HCT116 (cell line): ENCODE measurements at regions not wholly inside any gene's neighbourhood (a gene's known extent, or its start where the extent isn't known, plus 50 kb on each side); places are given as distances from the start of the nearest gene placed in this dataset.

Experiments
- ATAC-seq: fragments of 200-7000 bp; cut with Tn5 transposase; 2 replicates; pipeline ENCODE4 v1.9.1; 2020; ENCODE audit warnings: mild to moderate bottlenecking, moderate library complexity
- BruUV-seq: library from RNA; stranded (reverse); fragments of 400-500 nt; replicated peaks from 2 replicates; lab custom pipeline; 2021; lab: Mats Ljungman, UMichigan
- CTCF ChIA-PET: fragments of 300-600 bp; sonication (Branson Sonifier 250); formaldehyde crosslinking; loops from one replicate; lab custom pipeline; 2021; ENCODE audit warnings: antibody characterized with exemption; lab: Charles Lee
- POLR2A ChIA-PET: fragments of 300-600, 350-600 bp; sonication (Branson Sonifier 250); formaldehyde crosslinking; loops from one replicate; lab custom pipeline; 2021; ENCODE audit warnings: antibody characterized with exemption; lab: Charles Lee
- RAD21 ChIA-PET, 2 experiments: fragments of 300-600 bp; sonication (Branson Sonifier 250); formaldehyde crosslinking; loops; one replicate each; lab custom pipeline; 2023; ENCODE audit warnings: low total read pairs in 2 of 2; ENCODE audit not compliant: uncharacterized antibody in 2 of 2, unreplicated experiment in 2 of 2, low non-redundant PET in 1 of 2; lab: Charles Lee
- DNase-seq: peaks from one replicate; pipeline ENCODE4 v3.0.0-alpha.2; 2010; ENCODE audit warnings: low read depth, low spot score
- H2AFZ ChIP-seq: fragments of 200-600 bp; shearing (Covaris generic), sonication (generic); 2 replicates; pipeline ENCODE4 v1.6.1; 2017; ENCODE audit warnings: low read depth, mixed run types, mixed read lengths, antibody characterized with exemption, low read length; ENCODE audit not compliant: poor library complexity, severe bottlenecking
- H3K27ac ChIP-seq: 2 replicates; pipeline ENCODE4 v1.5.1; 2012; ENCODE audit warnings: low read depth, low read length
- H3K27me3 ChIP-seq: fragments of 200-600 bp; sonication (generic); 2 replicates; pipeline ENCODE4 v1.6.1; 2016; ENCODE audit warnings: mixed run types, low read length, mixed read lengths; ENCODE audit not compliant: insufficient read depth
- H3K36me3 ChIP-seq, 2 experiments: fragments of 200-500 bp in 1 of 2; fragments of 200-600 bp in 1 of 2; sonication (Bioruptor generic) in 1 of 2; sonication (generic) in 1 of 2; 2 replicates each; pipeline versions ENCODE4 v1.5.1 to v1.6.1; 2014 to 2016; ENCODE audit warnings: low read length in 2 of 2, inconsistent platforms in 1 of 2, mixed read lengths in 1 of 2, mixed run types in 1 of 2; ENCODE audit not compliant: insufficient read depth in 2 of 2, control insufficient read depth in 1 of 2
- H3K4me1 ChIP-seq, 2 experiments: fragments of 200-600 bp in 1 of 2; sonication (generic) in 1 of 2; 2 replicates each; pipeline versions ENCODE4 v1.5.1 to v1.6.1; 2012 to 2017; ENCODE audit warnings: low read length in 2 of 2, inconsistent platforms in 1 of 2, mild to moderate bottlenecking in 1 of 2, mixed read lengths in 1 of 2, mixed run types in 1 of 2, moderate library complexity in 1 of 2; ENCODE audit not compliant: insufficient read depth in 2 of 2, control insufficient read depth in 1 of 2
- H3K4me2 ChIP-seq: fragments of 200-600 bp; sonication (generic); 2 replicates; pipeline ENCODE4 v1.6.1; 2017; ENCODE audit warnings: mixed run types, low read length, mixed read lengths
- H3K4me3 ChIP-seq, 2 experiments: fragments of 200-600 bp in 1 of 2; sonication (generic) in 1 of 2; replicated peaks in 1 of 2; 2 replicates each; pipeline ENCODE4 v1.5.1; 2011 to 2016; ENCODE audit warnings: low read length in 2 of 2, control low read depth in 1 of 2, low read depth in 1 of 2, mild to moderate bottlenecking in 1 of 2, mixed read lengths in 1 of 2, mixed run types in 1 of 2
- H3K79me2 ChIP-seq: fragments of 200-600 bp; sonication (generic); 2 replicates; pipeline ENCODE4 v1.6.1; 2017; ENCODE audit warnings: mild to moderate bottlenecking, mixed run types, low read length, moderate library complexity, mixed read lengths; ENCODE audit not compliant: insufficient read depth
- H3K9ac ChIP-seq: fragments of 200-600 bp; sonication (generic); 2 replicates; pipeline ENCODE4 v1.6.1; 2016; ENCODE audit warnings: low read length, mixed read lengths
- H3K9me2 ChIP-seq: fragments of 200-600 bp; sonication (generic), shearing (Covaris generic); 2 replicates; pipeline ENCODE4 v1.6.1; 2017; ENCODE audit warnings: mixed run types, mild to moderate bottlenecking, moderate library complexity; ENCODE audit not compliant: insufficient read depth
- H3K9me3 ChIP-seq, 2 experiments: fragments of 200-500 bp in 1 of 2; fragments of 200-600 bp in 1 of 2; sonication (Bioruptor generic) in 1 of 2; sonication (generic) in 1 of 2; 2 replicates each; pipeline ENCODE4 v1.6.1; 2014 to 2017; ENCODE audit warnings: low read length in 2 of 2, mixed read lengths in 2 of 2, inconsistent platforms in 1 of 2, low read depth in 1 of 2, mild to moderate bottlenecking in 1 of 2, mixed run types in 1 of 2, moderate library complexity in 1 of 2; ENCODE audit not compliant: control insufficient read depth in 1 of 2, insufficient read depth in 1 of 2
- H4K20me1 ChIP-seq: fragments of 200-600 bp; sonication (generic), shearing (Covaris generic); 2 replicates; pipeline ENCODE4 v1.6.1; 2017; ENCODE audit warnings: mixed run types, mild to moderate bottlenecking, moderate library complexity; ENCODE audit not compliant: insufficient read depth
- CBX3 ChIP-seq: IDR thresholded peaks from 2 replicates; pipeline ENCODE4 v1.6.1; 2012; ENCODE audit warnings: low read depth
- CEBPB ChIP-seq: IDR thresholded peaks from 2 replicates; pipeline ENCODE4 v1.6.1; 2012; ENCODE audit warnings: low read depth
- EGR1 ChIP-seq: IDR thresholded peaks from 2 replicates; pipeline ENCODE4 v1.6.1; 2012; ENCODE audit warnings: low read depth
- ELF1 ChIP-seq: IDR thresholded peaks from 2 replicates; pipeline ENCODE4 v1.6.1; 2012; ENCODE audit warnings: low read depth, borderline replicate concordance
- EZH2 ChIP-seq: fragments of 200-600 bp; sonication (generic); IDR thresholded peaks from 2 replicates; pipeline ENCODE4 v1.6.1; 2017; ENCODE audit warnings: antibody characterized with exemption, mixed run types
- EZH2phosphoT487 ChIP-seq: fragments of 200-600 bp; IDR thresholded peaks from 2 replicates; pipeline ENCODE4 v1.6.1; 2018; ENCODE audit warnings: antibody characterized with exemption, borderline replicate concordance
- JUND ChIP-seq: IDR thresholded peaks from 2 replicates; pipeline ENCODE4 v1.6.1; 2012
- MAX ChIP-seq: IDR thresholded peaks from 2 replicates; pipeline ENCODE4 v1.6.1; 2012
- RAD21 ChIP-seq: IDR thresholded peaks from 2 replicates; pipeline ENCODE4 v1.6.1; 2012; ENCODE audit warnings: low read depth, mild to moderate bottlenecking
- REST ChIP-seq: IDR thresholded peaks from 2 replicates; pipeline ENCODE4 v1.6.1; 2012; ENCODE audit warnings: low read depth
- SIN3A ChIP-seq: IDR thresholded peaks from 2 replicates; pipeline ENCODE4 v1.6.1; 2012; ENCODE audit warnings: low read depth
- SP1 ChIP-seq: IDR thresholded peaks from 2 replicates; pipeline ENCODE4 v1.6.1; 2012; ENCODE audit warnings: low read depth
- SRF ChIP-seq: IDR thresholded peaks from 2 replicates; pipeline ENCODE4 v1.6.1; 2012; ENCODE audit warnings: low read depth
- ZBTB33 ChIP-seq: IDR thresholded peaks from 2 replicates; pipeline ENCODE4 v1.6.1; 2011; ENCODE audit warnings: mild to moderate bottlenecking, low read length, moderate library complexity; ENCODE audit not compliant: insufficient replicate concordance; ENCODE audit errors: extremely low read depth
- intact Hi-C: fragments of 100-400 bp; cut with micrococcal nuclease; formaldehyde crosslinking; loops from 2 replicates; pipeline ENCODE4 v1.10.0; 2022
- TF ChIP-seq, protein P1 (sequence below): IDR thresholded peaks from 2 replicates; pipeline ENCODE4 v1.6.1; 2012

- no peak overlapping the region for H2AFZ ChIP-seq
- no peaks in the 10 kb centered on the region for H3K79me2 ChIP-seq
- ChIA-PET RAD21 (no interaction called here), CTCF (no interaction called here), POLR2A (interaction anchor here (0.7 kb wide), 1 partner anchor 763 kb away, joined by 5 read pairs; no protein-coding TSS in a partner anchor)
- no peaks in the 10 kb centered on the region for H3K36me3 ChIP-seq
- H3K27me3 ChIP-seq = no peaks in the 10 kb centered on the region
- no peaks in the 10 kb centered on the region for H4K20me1 ChIP-seq
- TF ChIP-seq REST (no peak), EGR1 (no peak), SP1 (no peak), ELF1 (no peak), CBX3 (no peak), RAD21 (no peak), EZH2phosphoT487 (no peak), ZBTB33 (no peak), CEBPB (no peak), SIN3A (no peak), MAX (no peak), EZH2 (no peak), SRF (no peak), JUND (no peak)
- TF ChIP-seq, protein P1, sequence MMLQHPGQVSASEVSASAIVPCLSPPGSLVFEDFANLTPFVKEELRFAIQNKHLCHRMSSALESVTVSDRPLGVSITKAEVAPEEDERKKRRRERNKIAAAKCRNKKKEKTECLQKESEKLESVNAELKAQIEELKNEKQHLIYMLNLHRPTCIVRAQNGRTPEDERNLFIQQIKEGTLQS = no peak
- H3K27ac ChIP-seq = no peak overlapping the region
- no TSS peak for BruUV-seq
- no peaks in the 10 kb centered on the region; a peak in 1 of 4 replicates for H3K9me3 ChIP-seq
- H3K4me2 ChIP-seq = no peak overlapping the region
- H3K9ac ChIP-seq = no peak overlapping the region
- intact Hi-C loops = no loop called here
- H3K4me3 ChIP-seq = no peak overlapping the region
- ATAC-seq (no peak), DNase-seq (no peak)
- H3K4me1 ChIP-seq = no peaks in the 10 kb centered on the region
- no peaks in the 10 kb centered on the region for H3K9me2 ChIP-seq
These were observed 212.3 kb upstream of the RORB start for GRCh38 chr9:74284581-74285450.
